ENCODE measurements at regions not wholly inside any gene's neighbourhood (a gene's known extent, or its start where the extent isn't known, plus 50 kb on each side); places are given as distances from the start of the nearest gene placed in this dataset.

DNA sequence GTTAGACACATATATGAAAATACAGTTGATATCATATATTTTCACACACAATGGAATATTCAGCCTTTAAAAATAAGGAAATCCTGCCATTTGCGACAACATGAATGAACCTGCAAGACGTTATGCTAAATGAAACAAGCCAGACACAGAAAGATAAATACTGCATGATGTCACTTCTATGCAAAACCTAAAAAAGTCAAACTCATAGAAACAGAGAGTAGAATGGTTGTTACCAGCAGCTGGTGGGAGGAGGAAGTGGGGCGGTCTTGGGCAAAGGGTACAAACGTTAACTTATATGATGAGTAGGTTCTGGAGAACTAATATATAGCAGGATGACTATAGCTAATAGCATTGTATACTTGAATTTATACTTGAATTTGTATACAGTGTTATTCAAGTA is 213.2 kb upstream of the NR2F2 start:
- Histone ChIP-seq H3K4me2 (ENCODE audit: low read length) (no peak overlapping the region), H3K4me3 (ENCODE audit: low read length) (no peak overlapping the region), H3K27me3 (ENCODE audit: low read depth, low read length) (no peaks in the 10 kb centered on the region), H4K20me1 (ENCODE audit: insufficient read depth, low read length) (no peaks in the 10 kb centered on the region), H3K79me2 (ENCODE audit: low read length) (no peaks in the 10 kb centered on the region), H3K4me1 (ENCODE audit: low read length) (no peaks in the 10 kb centered on the region), H3K36me3 (replicated peaks; ENCODE audit: low read depth, low read length) (no peaks in the 10 kb centered on the region), H2AFZ (ENCODE audit: low read depth, low read length) (no peak overlapping the region), H3K9me3 (ENCODE audit: insufficient read depth, low read length) (no peaks in the 10 kb centered on the region), H3K27ac (ENCODE audit: low read length) (no peak overlapping the region), H3K9ac (ENCODE audit: low read length) (no peak overlapping the region)
- TF ChIP-seq, protein P1, sequence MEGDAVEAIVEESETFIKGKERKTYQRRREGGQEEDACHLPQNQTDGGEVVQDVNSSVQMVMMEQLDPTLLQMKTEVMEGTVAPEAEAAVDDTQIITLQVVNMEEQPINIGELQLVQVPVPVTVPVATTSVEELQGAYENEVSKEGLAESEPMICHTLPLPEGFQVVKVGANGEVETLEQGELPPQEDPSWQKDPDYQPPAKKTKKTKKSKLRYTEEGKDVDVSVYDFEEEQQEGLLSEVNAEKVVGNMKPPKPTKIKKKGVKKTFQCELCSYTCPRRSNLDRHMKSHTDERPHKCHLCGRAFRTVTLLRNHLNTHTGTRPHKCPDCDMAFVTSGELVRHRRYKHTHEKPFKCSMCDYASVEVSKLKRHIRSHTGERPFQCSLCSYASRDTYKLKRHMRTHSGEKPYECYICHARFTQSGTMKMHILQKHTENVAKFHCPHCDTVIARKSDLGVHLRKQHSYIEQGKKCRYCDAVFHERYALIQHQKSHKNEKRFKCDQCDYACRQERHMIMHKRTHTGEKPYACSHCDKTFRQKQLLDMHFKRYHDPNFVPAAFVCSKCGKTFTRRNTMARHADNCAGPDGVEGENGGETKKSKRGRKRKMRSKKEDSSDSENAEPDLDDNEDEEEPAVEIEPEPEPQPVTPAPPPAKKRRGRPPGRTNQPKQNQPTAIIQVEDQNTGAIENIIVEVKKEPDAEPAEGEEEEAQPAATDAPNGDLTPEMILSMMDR (IDR thresholded peaks at IDR 0.05; ENCODE audit: low read depth, low read length), result no peak
- TF ChIP-seq EZH2phosphoT487 (IDR thresholded peaks at IDR 0.05; ENCODE audit: low read depth), result no peak

DNA sequence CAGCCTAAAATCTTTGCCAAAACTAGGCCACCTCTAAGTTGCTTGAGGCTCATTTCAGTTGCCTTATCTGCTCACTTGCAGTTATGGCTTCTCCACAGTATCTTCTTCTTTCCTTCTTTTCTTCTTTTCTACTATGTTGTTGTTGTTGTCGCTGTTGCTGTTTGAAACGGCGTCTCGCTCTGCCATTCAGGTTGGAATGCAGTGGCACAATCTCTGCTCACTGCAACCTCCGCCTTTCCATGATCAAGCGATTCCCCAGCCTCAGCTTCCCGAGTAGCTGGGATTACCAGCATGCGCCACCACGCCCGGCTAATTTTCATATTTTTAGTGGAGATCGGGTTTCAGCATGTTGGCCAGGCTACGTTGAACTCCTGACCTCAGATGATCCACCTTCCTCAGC is 210.8 kb upstream of the NR2F2 start:
- Histone ChIP-seq H2AFZ (ENCODE audit: low read depth, low read length) (no peak overlapping the region), H4K20me1 (ENCODE audit: insufficient read depth, low read length) (no peaks in the 10 kb centered on the region)

DNA sequence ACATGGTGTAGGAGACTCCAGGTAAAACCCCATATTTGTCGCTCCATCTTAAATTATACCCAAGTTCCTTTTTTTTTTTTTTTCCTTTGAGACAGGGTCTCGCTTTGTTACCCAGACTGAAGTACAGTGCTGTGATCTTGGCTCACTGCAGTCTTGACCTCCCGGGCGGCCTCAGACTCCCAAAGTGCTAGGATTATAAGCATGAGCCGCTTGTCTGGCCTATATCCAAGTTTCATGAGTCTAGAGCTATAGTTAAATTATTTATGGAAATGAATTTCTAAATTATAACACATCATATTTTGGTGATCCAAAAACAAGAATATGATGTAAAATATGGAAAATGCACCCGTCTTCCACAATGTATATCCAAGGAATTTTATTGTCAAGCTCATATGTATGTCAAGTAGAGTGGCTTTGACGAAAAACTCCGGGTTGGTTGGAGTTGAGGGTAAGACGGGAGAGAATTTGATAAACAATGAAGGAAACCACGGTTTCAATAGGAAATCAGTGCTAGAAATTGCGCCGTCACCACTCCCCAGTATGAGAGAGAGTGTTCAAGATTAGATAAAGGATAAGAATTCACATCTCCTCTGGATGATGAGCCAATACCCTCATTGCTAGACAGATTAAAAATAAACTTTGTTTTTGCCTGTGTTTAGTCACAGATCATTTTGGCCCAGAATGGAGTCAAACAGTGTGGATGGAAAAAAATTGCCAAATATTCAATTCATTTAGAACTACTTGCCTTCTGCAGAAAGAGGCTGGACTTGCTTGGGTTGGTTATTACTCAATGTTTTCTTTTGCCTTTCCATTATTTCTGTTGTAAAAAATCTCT is 209.2 kb upstream of the NR2F2 start:
- Histone ChIP-seq H3K9ac (ENCODE audit: low read length) (no peak overlapping the region), H3K4me1 (ENCODE audit: low read length) (peaks cover 7% of the 10 kb centered on the region), H3K9me3 (ENCODE audit: insufficient read depth, low read length) (no peaks in the 10 kb centered on the region), H4K20me1 (ENCODE audit: insufficient read depth, low read length) (no peaks in the 10 kb centered on the region), H3K4me2 (ENCODE audit: low read length) (no peak overlapping the region), H3K79me2 (ENCODE audit: low read length) (no peaks in the 10 kb centered on the region), H3K36me3 (replicated peaks; ENCODE audit: low read depth, low read length) (no peaks in the 10 kb centered on the region), H2AFZ (ENCODE audit: low read depth, low read length) (no peak overlapping the region), H3K4me3 (ENCODE audit: low read length) (no peak overlapping the region), H3K27me3 (ENCODE audit: low read depth, low read length) (no peaks in the 10 kb centered on the region), H3K27ac (ENCODE audit: low read length) (no peak overlapping the region)
- TF ChIP-seq, protein P1 (IDR thresholded peaks at IDR 0.05; ENCODE audit: low read depth, low read length), result no peak

More for the DNA sequence above, 210.8 kb upstream of the NR2F2 start:
- Histone ChIP-seq H3K36me3 (replicated peaks; ENCODE audit: low read depth, low read length) (no peaks in the 10 kb centered on the region), H3K27me3 (ENCODE audit: low read depth, low read length) (no peaks in the 10 kb centered on the region), H3K27ac (ENCODE audit: low read length) (no peak overlapping the region), H3K4me2 (ENCODE audit: low read length) (no peak overlapping the region), H3K4me3 (ENCODE audit: low read length) (no peak overlapping the region), H3K79me2 (ENCODE audit: low read length) (no peaks in the 10 kb centered on the region), H3K4me1 (ENCODE audit: low read length) (peaks cover 7% of the 10 kb centered on the region), H3K9ac (ENCODE audit: low read length) (no peak overlapping the region), H3K9me3 (ENCODE audit: insufficient read depth, low read length) (no peaks in the 10 kb centered on the region)
- no peak for TF ChIP-seq EZH2phosphoT487 (IDR thresholded peaks at IDR 0.05; ENCODE audit: low read depth)
- TF ChIP-seq, protein P1 (IDR thresholded peaks at IDR 0.05; ENCODE audit: low read depth, low read length), result no peak

DNA sequence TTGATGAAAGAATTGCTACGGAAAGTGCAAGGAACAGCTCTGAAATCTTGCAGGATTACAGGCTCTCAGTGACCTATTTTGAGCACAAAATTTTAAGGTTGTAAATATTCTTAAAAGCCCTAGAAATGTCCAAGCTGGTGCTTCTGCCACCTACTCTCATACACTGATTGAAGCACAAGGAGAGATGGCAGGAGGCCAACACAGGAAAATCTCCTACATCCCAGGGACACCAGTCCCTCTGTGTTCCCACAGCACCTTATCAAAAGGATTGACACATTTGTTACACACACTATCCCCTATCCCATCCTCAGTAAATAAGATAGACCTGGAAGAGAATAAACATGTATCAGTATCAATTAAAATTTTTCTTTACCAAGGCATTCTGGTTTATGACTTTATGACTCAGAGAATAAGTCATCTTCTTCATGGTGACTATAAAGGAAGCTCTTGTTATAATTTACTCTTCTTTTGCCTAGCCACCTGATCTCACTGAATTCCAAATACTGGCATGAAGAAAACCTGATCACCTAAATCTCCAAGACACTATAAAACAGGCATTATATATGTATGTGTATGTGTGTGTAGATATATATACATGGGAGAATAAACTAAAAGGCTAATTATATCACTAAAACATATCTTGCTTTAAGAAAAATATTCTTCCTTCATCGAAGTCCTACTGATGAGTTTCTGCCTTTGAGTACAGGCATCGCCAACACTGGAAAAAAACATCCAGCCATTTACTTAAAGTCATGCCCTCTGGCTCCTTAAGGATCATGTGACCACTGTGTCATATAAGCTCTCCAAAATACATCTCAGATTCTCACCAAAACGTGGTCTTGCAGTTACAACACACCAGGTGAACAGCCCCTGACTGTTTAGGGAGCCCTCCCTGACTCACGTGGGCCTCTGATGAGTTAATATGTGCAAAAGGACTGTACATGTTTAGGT is 208.1 kb upstream of the NR2F2 start:
- Histone ChIP-seq H3K9ac (ENCODE audit: low read length) (no peak overlapping the region), H3K27me3 (ENCODE audit: low read depth, low read length) (no peaks in the 10 kb centered on the region), H4K20me1 (ENCODE audit: insufficient read depth, low read length) (no peaks in the 10 kb centered on the region), H3K4me3 (ENCODE audit: low read length) (no peak overlapping the region), H3K4me2 (ENCODE audit: low read length) (no peak overlapping the region), H3K9me3 (ENCODE audit: insufficient read depth, low read length) (no peaks in the 10 kb centered on the region), H3K79me2 (ENCODE audit: low read length) (no peaks in the 10 kb centered on the region), H3K27ac (ENCODE audit: low read length) (no peak overlapping the region), H3K4me1 (ENCODE audit: low read length) (peaks cover 7% of the 10 kb centered on the region), H3K36me3 (replicated peaks; ENCODE audit: low read depth, low read length) (no peaks in the 10 kb centered on the region), H2AFZ (ENCODE audit: low read depth, low read length) (no peak overlapping the region)
- TF ChIP-seq, protein P1 (IDR thresholded peaks at IDR 0.05; ENCODE audit: low read depth, low read length), result no peak
- TF ChIP-seq EZH2phosphoT487 (IDR thresholded peaks at IDR 0.05; ENCODE audit: low read depth), result no peak

Measured in OCI-LY3 (cell line).